ENCODE measurements at regions not wholly inside any gene's neighbourhood (a gene's known extent, or its start where the extent isn't known, plus 50 kb on each side); places are given as distances from the start of the nearest gene placed in this dataset.

DNA sequence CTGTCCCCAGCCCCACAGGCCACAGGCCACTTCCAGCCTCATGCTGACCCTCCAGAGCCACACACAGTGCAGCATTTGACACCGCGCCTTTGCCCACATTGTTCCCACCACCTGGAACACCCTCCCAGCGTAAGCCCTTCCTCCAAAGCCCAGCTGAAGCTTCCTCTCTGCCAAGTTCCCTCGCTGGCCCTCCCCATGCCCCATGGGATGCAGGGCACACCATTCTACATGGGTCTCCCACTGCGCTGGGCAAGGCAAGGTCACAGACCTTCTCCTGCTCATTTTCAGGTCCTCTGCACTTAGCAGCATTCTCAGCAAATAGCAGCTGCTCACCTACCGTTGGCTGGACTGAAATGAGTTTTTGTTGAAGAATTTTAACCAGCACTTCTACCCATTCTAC lies 455.5 kb downstream of the EIPR1 start:
- TF ChIP-seq ZNF274 (IDR thresholded peaks at IDR 0.05; ENCODE audit: low read depth, low read length): no peak
- no peak overlapping the region for H3K4me3 ChIP-seq (ENCODE audit: low read length)

DNA sequence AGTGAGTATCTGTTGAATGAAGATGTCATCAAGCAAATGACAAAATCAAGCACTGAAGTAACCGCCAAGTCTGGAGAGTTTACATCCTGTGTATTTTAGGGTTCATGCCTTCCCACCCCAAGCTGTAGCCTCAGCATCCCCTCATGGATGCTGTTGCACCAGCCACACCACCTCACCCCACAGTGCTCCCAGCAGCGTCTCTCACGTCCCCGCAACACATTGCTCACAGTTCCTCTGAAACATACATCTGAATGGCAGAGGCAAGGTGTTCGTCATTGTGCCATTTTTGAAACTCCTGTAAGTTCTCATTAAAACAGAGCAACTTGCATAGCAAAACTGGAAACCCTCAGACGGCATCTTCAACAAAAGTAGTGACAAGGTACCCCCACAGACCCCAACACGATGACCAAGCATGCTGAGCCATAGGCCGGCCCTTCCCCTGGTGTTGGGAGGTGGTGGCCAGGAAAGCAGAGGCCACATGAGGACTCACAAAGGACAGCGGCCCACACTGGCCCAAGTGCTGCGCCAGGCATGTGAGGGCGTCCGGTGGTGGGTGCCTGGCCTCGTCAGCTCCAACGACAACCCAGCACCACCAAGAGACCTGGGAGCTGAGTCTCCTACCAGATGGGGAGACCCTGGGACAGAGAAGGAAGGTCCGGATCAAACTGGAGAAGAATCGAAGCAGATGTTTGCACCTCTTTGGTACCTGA lies 456.5 kb downstream of the EIPR1 start:
- TF ChIP-seq ZNF274 (IDR thresholded peaks at IDR 0.05; ENCODE audit: low read depth, low read length): no peak

DNA sequence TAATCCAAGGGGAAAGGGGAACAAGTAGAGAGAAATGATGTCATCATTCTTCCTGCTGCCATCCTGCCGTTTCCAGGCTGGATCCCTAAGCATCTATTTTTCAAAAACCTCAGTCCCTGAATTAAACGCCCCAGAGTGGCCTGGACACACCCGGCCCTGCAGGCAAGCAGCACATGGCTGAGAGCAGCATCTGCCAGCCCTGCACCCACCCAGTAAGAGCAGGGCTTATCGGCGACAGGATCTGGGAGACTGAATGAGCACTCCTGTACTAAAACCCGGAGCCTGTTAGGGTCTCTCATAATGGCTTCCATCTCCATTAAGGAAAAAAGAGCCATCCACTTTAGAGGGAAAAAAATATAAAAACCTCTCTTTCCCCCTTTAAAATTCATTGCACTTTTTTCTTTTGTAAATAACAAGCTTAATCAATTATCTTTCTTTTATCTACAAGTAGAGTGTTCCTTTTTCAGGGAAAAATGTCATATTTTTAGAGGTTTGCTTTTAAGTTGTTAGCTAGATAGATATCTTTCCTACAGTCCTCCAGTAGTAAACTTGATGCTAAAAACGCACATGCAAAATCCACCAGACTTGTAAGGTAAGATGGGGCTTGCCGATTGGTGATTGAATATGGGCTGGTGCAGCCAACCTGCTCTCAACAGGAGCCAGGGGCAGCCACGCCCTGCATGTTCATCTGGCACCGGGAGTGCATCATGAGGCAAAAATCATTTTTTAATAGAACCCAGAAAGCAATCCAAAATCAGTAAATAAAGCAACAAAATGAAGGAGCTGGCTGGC lies 457.8 kb downstream of the EIPR1 start:
- no peak overlapping the region for H3K4me3 ChIP-seq (ENCODE audit: low read length)
- no peak for TF ChIP-seq ZNF274 (IDR thresholded peaks at IDR 0.05; ENCODE audit: low read depth, low read length)

More for the DNA sequence above, 456.5 kb downstream of the EIPR1 start:
- no peak overlapping the region for H3K4me3 ChIP-seq (ENCODE audit: low read length)

DNA sequence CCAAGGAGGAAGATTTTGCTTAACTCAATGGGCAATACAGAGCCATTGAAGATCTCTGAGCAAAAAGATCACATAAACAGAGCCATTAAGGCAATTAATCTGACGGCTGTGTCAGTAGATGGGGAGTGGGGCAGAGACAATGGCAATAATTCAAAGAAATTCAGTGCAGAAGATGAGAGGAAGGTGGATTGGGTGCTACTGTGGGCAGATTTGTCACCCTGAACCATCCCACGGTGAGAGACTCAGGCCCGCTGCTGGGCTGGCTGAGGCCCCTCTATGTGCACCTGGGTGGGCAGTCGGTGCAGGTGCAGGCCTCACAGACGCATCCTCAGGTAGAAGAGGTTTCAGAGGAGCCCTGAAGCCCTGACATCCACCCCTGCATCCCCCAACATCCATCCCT lies 458.6 kb downstream of the EIPR1 start:
- H3K4me3 ChIP-seq (ENCODE audit: low read length): no peak overlapping the region
- no peak for TF ChIP-seq ZNF274 (IDR thresholded peaks at IDR 0.05; ENCODE audit: low read depth, low read length)

DNA sequence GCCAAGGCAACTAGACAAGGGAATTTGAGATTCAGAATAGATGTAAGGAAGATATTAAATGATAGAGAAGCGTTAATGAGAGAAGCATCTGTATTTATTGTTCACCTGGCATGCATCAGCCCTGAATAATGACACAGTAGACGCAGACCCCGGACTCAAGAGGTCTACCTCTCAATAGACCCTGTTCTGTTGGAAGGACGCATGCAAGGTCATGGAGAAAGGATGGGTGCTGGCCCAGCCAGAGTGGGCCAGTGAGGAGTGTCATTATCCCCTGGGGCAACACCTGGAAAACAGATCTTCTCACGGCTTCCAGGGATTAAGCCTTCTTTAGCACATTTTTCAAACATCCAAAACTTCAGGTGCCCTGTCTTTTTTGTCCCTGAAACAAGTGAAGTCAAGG lies 461.0 kb downstream of the EIPR1 start:
- no peak for TF ChIP-seq ZNF274 (IDR thresholded peaks at IDR 0.05; ENCODE audit: low read depth, low read length)
- H3K4me3 ChIP-seq (ENCODE audit: low read length): no peak overlapping the region

DNA sequence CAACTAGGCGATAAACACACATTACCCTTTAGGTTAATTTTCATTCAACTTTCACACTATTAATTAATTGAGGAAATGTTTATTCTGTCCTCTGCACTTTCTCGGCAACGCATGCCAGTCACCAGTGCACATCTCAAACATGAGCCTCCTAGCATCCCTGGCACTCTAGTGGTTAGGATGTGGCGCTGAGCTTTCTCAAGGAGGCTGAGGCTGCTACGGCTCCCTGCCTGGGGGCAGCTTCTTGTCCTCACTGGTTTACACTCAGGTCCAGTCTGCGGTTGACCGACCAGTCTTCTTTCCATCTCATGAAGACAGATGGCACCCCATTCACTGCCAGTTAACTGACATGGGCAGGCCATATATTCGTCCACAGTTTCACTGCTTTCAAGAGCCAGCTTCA lies 463.4 kb downstream of the EIPR1 start:
- no peak for TF ChIP-seq ZNF274 (IDR thresholded peaks at IDR 0.05; ENCODE audit: low read depth, low read length)

DNA sequence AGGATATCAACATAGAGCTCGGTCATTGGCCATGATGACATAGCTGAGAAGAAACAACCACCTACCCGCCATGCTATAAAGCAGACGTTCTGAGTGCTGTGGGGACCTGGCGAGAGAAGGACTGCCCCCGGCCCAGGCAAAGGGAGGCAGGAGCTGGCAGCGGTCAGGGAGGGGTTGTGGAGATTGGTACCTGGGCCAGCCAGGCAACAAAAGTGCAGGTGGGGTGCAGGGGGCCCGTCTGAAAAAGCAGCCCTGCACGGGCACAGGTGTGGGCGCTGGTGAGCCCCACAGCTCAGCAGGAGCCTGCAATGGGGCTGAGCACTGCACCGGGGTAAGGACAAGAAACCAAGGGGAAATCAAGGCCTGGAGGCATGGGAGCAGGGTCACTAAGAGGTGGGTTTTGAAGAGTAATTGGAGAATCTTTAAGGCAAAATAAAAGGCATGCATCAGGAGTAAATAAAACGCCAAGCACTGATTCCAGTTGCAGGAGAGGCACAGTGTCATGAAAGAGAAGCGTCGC lies 464.0 kb downstream of the EIPR1 start:
- no peak overlapping the region for H3K4me3 ChIP-seq (ENCODE audit: low read length)
- TF ChIP-seq ZNF274 (IDR thresholded peaks at IDR 0.05; ENCODE audit: low read depth, low read length): no peak

More for the DNA sequence above, 463.4 kb downstream of the EIPR1 start:
- H3K4me3 ChIP-seq (ENCODE audit: low read length): no peak overlapping the region

DNA sequence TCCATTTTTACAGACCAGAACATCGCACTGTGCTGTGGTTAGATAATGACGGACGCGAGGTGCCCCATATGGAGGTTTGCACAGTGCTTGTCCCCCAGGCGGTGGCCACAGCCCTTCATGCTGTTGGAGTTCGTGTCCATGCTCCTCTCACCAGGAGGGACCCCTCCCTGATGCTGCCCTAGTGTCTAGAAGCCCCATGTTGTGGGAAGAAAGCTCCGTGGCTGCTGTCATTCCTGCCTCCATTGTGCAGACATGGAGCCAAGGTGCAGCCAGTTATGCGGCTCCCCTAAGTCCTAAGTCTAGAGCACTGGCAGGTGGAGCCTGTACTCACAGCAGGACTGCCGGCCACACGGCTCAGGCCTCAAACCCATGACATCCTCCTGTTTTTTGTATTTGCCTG lies 464.9 kb downstream of the EIPR1 start:
- H3K4me3 ChIP-seq (ENCODE audit: low read length): no peak overlapping the region
- TF ChIP-seq ZNF274 (IDR thresholded peaks at IDR 0.05; ENCODE audit: low read depth, low read length): no peak

DNA sequence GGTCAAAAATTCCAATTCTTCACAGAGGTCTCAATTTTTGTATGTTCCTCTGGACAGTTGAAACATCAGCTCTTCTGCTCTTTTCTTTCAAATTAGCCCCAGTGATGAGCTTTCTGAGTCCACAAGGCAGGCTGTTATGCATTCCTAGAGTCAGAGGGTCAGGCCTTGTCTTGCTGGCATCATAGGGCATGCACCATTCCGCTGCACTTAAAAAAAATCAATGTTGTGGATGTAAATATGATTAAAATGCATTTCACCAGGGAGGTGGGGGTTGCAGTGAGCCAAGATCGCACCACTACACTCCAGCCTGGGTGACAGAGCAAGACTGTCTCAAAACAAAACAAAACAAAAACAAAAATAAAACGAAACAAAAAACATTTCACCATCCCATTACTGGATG lies 465.3 kb downstream of the EIPR1 start:
- H3K4me3 ChIP-seq (ENCODE audit: low read length): no peak overlapping the region
- TF ChIP-seq ZNF274 (IDR thresholded peaks at IDR 0.05; ENCODE audit: low read depth, low read length): no peak

DNA sequence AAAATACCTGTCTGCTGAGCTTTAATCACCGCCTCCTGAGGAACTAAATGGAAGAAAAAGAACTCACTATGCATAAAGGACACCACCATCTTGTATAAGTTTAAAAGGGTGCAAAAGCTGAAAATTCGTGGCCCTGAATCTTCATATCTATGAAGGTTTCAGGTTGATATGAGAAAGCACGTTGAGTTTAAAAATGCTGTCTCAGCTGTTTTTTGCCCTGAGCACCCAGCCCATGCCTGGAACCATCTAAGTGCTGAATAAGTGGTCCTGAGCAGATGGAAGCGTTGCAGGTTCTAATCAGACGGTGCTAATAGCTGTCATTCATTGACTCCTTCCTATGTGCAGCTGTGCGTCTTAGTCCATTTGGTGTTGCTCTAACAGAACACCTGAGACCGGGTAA lies 467.4 kb downstream of the EIPR1 start:
- no peak overlapping the region for H3K4me3 ChIP-seq (ENCODE audit: low read length)
- TF ChIP-seq ZNF274 (IDR thresholded peaks at IDR 0.05; ENCODE audit: low read depth, low read length): no peak

DNA sequence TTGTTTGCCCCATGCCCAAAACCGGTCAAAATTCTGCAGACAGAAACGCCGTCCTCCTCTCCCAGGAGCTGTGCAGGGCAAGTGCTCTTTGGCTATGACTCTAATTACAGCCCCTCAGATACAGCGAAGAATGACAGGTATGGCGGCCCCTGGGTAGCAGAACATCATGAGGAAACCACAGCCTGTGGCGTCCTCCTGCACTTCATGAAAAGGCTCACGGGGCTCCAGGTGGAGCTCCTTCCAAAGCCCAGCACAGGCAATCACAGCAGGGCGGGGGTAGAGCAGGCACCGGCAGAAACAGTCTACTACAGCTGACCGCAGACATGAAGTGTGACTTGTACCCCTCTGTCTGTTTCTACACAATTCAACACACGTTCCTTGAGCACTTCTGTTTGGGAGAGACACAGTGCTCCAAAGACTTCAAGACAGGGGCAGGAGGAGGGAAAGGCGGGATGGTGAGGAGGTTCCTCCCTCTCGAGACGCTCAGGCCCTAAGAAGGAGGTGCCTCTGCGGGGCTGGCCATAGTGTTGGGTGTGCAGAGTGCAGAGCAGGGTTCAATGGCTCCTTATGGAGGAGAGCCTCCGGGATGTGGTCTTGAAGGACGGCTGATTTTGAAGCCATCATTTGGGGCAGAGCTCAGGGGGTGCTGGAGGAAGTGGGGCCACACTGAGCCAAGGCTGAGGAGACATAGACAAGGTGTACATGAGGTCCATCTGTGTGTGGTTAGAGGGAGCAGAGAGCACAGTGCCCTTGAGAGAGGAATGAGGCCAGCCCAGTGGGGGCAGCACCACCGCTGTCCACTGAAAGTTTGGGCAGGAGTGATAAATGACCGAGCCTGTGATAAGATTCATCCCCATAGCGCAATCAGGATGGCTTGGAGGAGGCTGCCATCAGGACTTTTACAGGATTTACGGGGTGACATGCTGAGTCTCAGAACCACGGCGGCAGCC lies 468.3 kb downstream of the EIPR1 start:
- H3K4me3 ChIP-seq (ENCODE audit: low read length): no peak overlapping the region
- TF ChIP-seq ZNF274 (IDR thresholded peaks at IDR 0.05; ENCODE audit: low read depth, low read length): no peak

DNA sequence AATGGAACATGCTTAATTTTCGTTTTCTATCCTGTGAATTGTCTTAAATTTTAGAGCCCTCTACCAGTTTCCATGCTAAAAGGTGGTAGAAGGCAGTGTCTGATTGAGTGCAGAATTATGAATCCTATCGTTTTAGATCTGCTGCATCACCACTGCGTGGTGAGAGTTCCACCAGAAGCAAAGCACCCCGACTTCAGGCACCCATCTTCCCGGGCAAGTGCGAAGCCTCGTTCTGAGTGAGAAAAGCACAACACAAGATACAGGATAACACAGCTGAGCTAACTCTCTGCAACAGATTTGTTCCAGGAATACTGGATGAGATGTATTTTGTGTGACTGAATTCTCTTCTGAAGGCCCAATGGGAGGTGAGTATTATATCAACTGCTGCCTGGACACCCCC lies 471.5 kb downstream of the EIPR1 start:
- H3K4me3 ChIP-seq (ENCODE audit: low read length): no peak overlapping the region
- no peak for TF ChIP-seq ZNF274 (IDR thresholded peaks at IDR 0.05; ENCODE audit: low read depth, low read length)

DNA sequence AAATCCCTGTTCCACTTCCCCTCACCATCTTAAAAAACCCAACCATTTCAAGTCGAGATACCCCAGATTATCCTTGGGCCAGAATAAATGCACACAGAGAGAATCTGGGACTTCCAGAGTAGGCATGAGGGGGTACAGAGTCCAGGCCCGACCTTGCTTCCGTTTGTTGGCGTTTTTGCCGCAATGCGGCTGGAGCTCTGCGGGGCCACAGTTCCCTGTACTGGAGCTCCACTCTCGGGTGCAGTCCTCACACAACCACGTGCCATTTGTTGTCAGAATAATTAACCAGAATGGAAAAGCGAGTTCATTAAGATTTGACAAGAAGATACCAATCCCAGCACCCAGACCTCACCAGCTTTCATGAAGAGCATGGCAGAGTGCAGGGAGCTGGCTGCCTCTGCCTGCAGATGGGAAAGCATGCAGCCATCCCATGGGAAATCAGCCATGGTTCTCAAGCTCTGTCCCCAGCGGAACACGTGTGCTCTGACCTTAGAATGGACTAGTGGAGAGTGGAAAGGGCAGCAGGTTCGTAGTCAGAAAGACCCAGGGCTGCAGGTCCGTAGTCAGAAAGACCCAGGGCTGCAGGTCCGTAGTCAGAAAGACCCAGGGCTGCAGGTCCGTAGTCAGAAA lies 472.8 kb downstream of the EIPR1 start:
- TF ChIP-seq ZNF274 (IDR thresholded peaks at IDR 0.05; ENCODE audit: low read depth, low read length): no peak
- H3K4me3 ChIP-seq (ENCODE audit: low read length): no peak overlapping the region
